ENCODE measurements at regions not wholly inside any gene's neighbourhood (a gene's known extent, or its start where the extent isn't known, plus 50 kb on each side); places are given as distances from the start of the nearest gene placed in this dataset.

- TF ChIP-seq, protein P1, sequence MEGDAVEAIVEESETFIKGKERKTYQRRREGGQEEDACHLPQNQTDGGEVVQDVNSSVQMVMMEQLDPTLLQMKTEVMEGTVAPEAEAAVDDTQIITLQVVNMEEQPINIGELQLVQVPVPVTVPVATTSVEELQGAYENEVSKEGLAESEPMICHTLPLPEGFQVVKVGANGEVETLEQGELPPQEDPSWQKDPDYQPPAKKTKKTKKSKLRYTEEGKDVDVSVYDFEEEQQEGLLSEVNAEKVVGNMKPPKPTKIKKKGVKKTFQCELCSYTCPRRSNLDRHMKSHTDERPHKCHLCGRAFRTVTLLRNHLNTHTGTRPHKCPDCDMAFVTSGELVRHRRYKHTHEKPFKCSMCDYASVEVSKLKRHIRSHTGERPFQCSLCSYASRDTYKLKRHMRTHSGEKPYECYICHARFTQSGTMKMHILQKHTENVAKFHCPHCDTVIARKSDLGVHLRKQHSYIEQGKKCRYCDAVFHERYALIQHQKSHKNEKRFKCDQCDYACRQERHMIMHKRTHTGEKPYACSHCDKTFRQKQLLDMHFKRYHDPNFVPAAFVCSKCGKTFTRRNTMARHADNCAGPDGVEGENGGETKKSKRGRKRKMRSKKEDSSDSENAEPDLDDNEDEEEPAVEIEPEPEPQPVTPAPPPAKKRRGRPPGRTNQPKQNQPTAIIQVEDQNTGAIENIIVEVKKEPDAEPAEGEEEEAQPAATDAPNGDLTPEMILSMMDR (IDR thresholded peaks at IDR 0.05), result no peak
- TF ChIP-seq EZH2phosphoT487 (IDR thresholded peaks at IDR 0.05), result no peak
Measured at GRCh38 chr5:68592351-68592750, 376.8 kb downstream of the PIK3R1 start.

Data from neural progenitor cell (in vitro differentiated cells).